ENCODE measurements at regions not wholly inside any gene's neighbourhood (a gene's known extent, or its start where the extent isn't known, plus 50 kb on each side); places are given as distances from the start of the nearest gene placed in this dataset.

GRCh38 chr16:75792771-75793492 is 66.6 kb upstream of the CPHXL start:
- ChIA-PET POLR2A (no interaction called here), CTCF (interaction anchor here (0.6 to 2.2 kb wide), 3 partner anchors 9 to 1394 kb away, joined by 3 to 11 read pairs (median 3); no protein-coding TSS in a partner anchor)
- Mint-ChIP-seq H3K9me3 (ENCODE audit: unreplicated experiment) (peaks cover 6% of the 10 kb centered on the region), H3K4me1 (ENCODE audit: insufficient read depth, unreplicated experiment) (peaks cover 5% of the 10 kb centered on the region), H3K36me3 (ENCODE audit: insufficient read depth, unreplicated experiment) (peaks cover 6% of the 10 kb centered on the region), H3K4me3 (ENCODE audit: unreplicated experiment) (no peak overlapping the region), H3K27me3 (ENCODE audit: insufficient read depth, unreplicated experiment) (no peaks in the 10 kb centered on the region), H3K27ac (ENCODE audit: low read depth, unreplicated experiment) (no peak overlapping the region)
- no TSS peak for BruUV-seq (replicated peaks)
- intact Hi-C loops (cut with micrococcal nuclease) = no loop called here
- TF ChIP-seq, protein P1, sequence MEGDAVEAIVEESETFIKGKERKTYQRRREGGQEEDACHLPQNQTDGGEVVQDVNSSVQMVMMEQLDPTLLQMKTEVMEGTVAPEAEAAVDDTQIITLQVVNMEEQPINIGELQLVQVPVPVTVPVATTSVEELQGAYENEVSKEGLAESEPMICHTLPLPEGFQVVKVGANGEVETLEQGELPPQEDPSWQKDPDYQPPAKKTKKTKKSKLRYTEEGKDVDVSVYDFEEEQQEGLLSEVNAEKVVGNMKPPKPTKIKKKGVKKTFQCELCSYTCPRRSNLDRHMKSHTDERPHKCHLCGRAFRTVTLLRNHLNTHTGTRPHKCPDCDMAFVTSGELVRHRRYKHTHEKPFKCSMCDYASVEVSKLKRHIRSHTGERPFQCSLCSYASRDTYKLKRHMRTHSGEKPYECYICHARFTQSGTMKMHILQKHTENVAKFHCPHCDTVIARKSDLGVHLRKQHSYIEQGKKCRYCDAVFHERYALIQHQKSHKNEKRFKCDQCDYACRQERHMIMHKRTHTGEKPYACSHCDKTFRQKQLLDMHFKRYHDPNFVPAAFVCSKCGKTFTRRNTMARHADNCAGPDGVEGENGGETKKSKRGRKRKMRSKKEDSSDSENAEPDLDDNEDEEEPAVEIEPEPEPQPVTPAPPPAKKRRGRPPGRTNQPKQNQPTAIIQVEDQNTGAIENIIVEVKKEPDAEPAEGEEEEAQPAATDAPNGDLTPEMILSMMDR (IDR thresholded peaks at IDR 0.05; ENCODE audit: unreplicated experiment) = no peak
- DNase-seq (ENCODE audit: unreplicated experiment) = no peak

DNA sequence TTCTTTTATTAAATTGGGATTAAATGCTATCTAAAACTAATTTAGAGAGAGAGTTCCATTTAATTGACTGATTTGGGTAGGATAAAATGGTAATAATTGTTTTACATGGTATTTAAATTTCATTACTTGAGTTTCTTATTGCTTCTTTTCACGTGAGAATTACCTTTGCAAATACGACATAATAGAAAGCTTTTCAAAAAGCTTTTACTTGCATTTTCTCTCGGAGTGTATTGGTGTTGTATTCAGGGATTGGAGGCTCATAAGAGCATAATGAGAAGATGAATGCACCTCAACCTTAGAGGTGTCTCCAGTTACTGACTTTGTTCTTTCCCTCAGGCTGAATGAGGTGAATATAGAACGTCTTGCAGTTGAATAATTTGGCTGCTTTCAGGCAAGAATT is 67.4 kb upstream of the CPHXL start:
- H3K4me3 Mint-ChIP-seq (ENCODE audit: unreplicated experiment) = no peak overlapping the region
- H3K36me3 Mint-ChIP-seq (ENCODE audit: insufficient read depth, unreplicated experiment) = peaks cover 6% of the 10 kb centered on the region
- intact Hi-C loops (cut with micrococcal nuclease) = no loop called here
- TF ChIP-seq, protein P1 (IDR thresholded peaks at IDR 0.05; ENCODE audit: unreplicated experiment) = no peak
- peaks cover 5% of the 10 kb centered on the region for H3K4me1 Mint-ChIP-seq (ENCODE audit: insufficient read depth, unreplicated experiment)
- H3K27me3 Mint-ChIP-seq (ENCODE audit: insufficient read depth, unreplicated experiment) = no peaks in the 10 kb centered on the region
- ChIA-PET POLR2A (no interaction called here), CTCF (interaction anchor here (1.3 kb wide), 1 partner anchor 1376 kb away, joined by 5 read pairs; no protein-coding TSS in a partner anchor)
- no peak overlapping the region for H3K27ac Mint-ChIP-seq (ENCODE audit: low read depth, unreplicated experiment)
- BruUV-seq (replicated peaks) = no TSS peak
- H3K9me3 Mint-ChIP-seq (ENCODE audit: unreplicated experiment) = peaks cover 6% of the 10 kb centered on the region
- no peak for DNase-seq (ENCODE audit: unreplicated experiment)

GRCh38 chr16:75794426-75794825 is 68.1 kb upstream of the CPHXL start:
- H3K36me3 Mint-ChIP-seq (ENCODE audit: insufficient read depth, unreplicated experiment) = peaks cover 6% of the 10 kb centered on the region
- intact Hi-C loops (cut with micrococcal nuclease) = no loop called here
- no peak overlapping the region for H3K4me3 Mint-ChIP-seq (ENCODE audit: unreplicated experiment)
- ChIA-PET POLR2A (no interaction called here), CTCF (interaction anchor here (0.7 to 1.3 kb wide), 3 partner anchors 10 to 1375 kb away, joined by 3 to 5 read pairs (median 3); no protein-coding TSS in a partner anchor)
- TF ChIP-seq, protein P1 (IDR thresholded peaks at IDR 0.05; ENCODE audit: unreplicated experiment) = no peak
- BruUV-seq (replicated peaks) = no TSS peak
- no peak overlapping the region for H3K27ac Mint-ChIP-seq (ENCODE audit: low read depth, unreplicated experiment)
- DNase-seq (ENCODE audit: unreplicated experiment) = no peak
- peaks cover 5% of the 10 kb centered on the region for H3K4me1 Mint-ChIP-seq (ENCODE audit: insufficient read depth, unreplicated experiment)
- H3K27me3 Mint-ChIP-seq (ENCODE audit: insufficient read depth, unreplicated experiment) = no peaks in the 10 kb centered on the region
- H3K9me3 Mint-ChIP-seq (ENCODE audit: unreplicated experiment) = peaks cover 6% of the 10 kb centered on the region

GRCh38 chr16:75798714-75799113 is 72.4 kb upstream of the CPHXL start:
- intact Hi-C loops (cut with micrococcal nuclease) = no loop called here
- peaks cover 6% of the 10 kb centered on the region for H3K9me3 Mint-ChIP-seq (ENCODE audit: unreplicated experiment)
- POLR2A ChIA-PET = no interaction called here
- CTCF ChIA-PET = interaction anchor here (0.6 to 6.9 kb wide), 7 partner anchors 29 to 1372 kb away, joined by 3 to 47 read pairs (median 4); partner anchors contain the start of gene CNTNAP4
- no peak overlapping the region for H3K4me3 Mint-ChIP-seq (ENCODE audit: unreplicated experiment)
- no peak overlapping the region for H3K27ac Mint-ChIP-seq (ENCODE audit: low read depth, unreplicated experiment)
- no TSS peak for BruUV-seq (replicated peaks)
- H3K36me3 Mint-ChIP-seq (ENCODE audit: insufficient read depth, unreplicated experiment) = no peaks in the 10 kb centered on the region
- DNase-seq (ENCODE audit: unreplicated experiment) = no peak
- H3K27me3 Mint-ChIP-seq (ENCODE audit: insufficient read depth, unreplicated experiment) = no peaks in the 10 kb centered on the region
- peaks cover 11% of the 10 kb centered on the region for H3K4me1 Mint-ChIP-seq (ENCODE audit: insufficient read depth, unreplicated experiment)
- TF ChIP-seq, protein P1 (IDR thresholded peaks at IDR 0.05; ENCODE audit: unreplicated experiment) = no peak
